Calu3 (cell line): ENCODE measurements at regions not wholly inside any gene's neighbourhood (a gene's known extent, or its start where the extent isn't known, plus 50 kb on each side); places are given as distances from the start of the nearest gene placed in this dataset.

ENCODE experiments used
- BruUV-seq: library from RNA; stranded (reverse); fragments of 400-500 nt; replicated peaks from 2 replicates; lab custom pipeline; 2021; lab: Mats Ljungman, UMichigan
- CTCF ChIA-PET: fragments of 300-600 bp; sonication (Branson Sonifier 250); formaldehyde crosslinking; loops from one replicate; lab custom pipeline; 2022; ENCODE audit warnings: antibody characterized with exemption; lab: Charles Lee
- DNase-seq: peaks from one replicate; pipeline ENCODE4 v3.0.0; 2022
- H3K27ac Mint-ChIP-seq: one replicate; pipeline ENCODE4 v1.8.0; 2022; ENCODE audit warnings: mixed read lengths; ENCODE audit not compliant: unreplicated experiment
- H3K27me3 Mint-ChIP-seq: one replicate; pipeline ENCODE4 v1.8.0; 2022; ENCODE audit warnings: mixed read lengths; ENCODE audit not compliant: unreplicated experiment
- H3K36me3 Mint-ChIP-seq: one replicate; pipeline ENCODE4 v1.8.0; 2022; ENCODE audit warnings: mild to moderate bottlenecking, moderate library complexity, mixed read lengths; ENCODE audit not compliant: insufficient read depth, unreplicated experiment
- H3K4me1 Mint-ChIP-seq: one replicate; pipeline ENCODE4 v1.8.0; 2022; ENCODE audit warnings: mild to moderate bottlenecking, low read depth, mixed read lengths; ENCODE audit not compliant: unreplicated experiment
- H3K4me3 Mint-ChIP-seq: one replicate; pipeline ENCODE4 v1.8.0; 2022; ENCODE audit warnings: mild to moderate bottlenecking, low read depth, moderate library complexity, mixed read lengths; ENCODE audit not compliant: unreplicated experiment
- H3K9me3 Mint-ChIP-seq: one replicate; pipeline ENCODE4 v1.8.0; 2022; ENCODE audit warnings: low read depth, mixed read lengths; ENCODE audit not compliant: unreplicated experiment
- intact Hi-C: fragments of 100-400 bp; cut with micrococcal nuclease; formaldehyde crosslinking; loops from one replicate; pipeline ENCODE4 v1.10.0; 2022; ENCODE audit not compliant: unreplicated experiment
- TF ChIP-seq, protein P1 (sequence below): fragments of 200-600 bp; IDR thresholded peaks from one replicate; pipeline ENCODE4 v1.8.0; 2022; ENCODE audit warnings: antibody characterized with exemption; ENCODE audit not compliant: unreplicated experiment

DNA sequence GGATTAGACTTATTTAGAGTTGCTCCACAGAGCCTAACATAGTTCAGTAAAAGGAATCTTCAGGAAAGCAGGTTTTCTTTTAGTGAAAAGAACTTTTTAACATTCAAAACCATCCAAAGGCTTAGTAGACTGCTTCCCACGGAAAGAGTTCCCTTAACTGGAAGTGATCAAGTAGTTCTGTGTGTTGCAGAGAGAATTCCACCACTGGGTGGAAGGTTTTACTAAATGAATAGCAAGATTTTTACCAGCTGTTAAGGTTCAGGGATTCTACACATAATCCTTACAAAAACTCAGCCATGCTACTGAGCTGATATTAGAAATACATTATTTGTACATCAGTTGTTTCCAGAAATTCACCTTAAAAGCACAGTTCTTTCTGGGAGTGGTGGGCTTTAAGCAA lies 119.7 kb downstream of the GDAP2 start:
- Mint-ChIP-seq H3K4me1 (no peaks in the 10 kb centered on the region), H3K9me3 (no peaks in the 10 kb centered on the region), H3K4me3 (no peak overlapping the region), H3K36me3 (no peaks in the 10 kb centered on the region), H3K27ac (no peak overlapping the region), H3K27me3 (peaks cover 23% of the 10 kb centered on the region)
- CTCF ChIA-PET, result no interaction called here
- BruUV-seq, result no TSS peak
- no peak for DNase-seq
- intact Hi-C loops, result loop anchor here (10.0 kb wide), 1 partner anchor 85 kb away; no protein-coding TSS in a partner anchor
- TF ChIP-seq, protein P1, sequence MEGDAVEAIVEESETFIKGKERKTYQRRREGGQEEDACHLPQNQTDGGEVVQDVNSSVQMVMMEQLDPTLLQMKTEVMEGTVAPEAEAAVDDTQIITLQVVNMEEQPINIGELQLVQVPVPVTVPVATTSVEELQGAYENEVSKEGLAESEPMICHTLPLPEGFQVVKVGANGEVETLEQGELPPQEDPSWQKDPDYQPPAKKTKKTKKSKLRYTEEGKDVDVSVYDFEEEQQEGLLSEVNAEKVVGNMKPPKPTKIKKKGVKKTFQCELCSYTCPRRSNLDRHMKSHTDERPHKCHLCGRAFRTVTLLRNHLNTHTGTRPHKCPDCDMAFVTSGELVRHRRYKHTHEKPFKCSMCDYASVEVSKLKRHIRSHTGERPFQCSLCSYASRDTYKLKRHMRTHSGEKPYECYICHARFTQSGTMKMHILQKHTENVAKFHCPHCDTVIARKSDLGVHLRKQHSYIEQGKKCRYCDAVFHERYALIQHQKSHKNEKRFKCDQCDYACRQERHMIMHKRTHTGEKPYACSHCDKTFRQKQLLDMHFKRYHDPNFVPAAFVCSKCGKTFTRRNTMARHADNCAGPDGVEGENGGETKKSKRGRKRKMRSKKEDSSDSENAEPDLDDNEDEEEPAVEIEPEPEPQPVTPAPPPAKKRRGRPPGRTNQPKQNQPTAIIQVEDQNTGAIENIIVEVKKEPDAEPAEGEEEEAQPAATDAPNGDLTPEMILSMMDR, result no peak

DNA sequence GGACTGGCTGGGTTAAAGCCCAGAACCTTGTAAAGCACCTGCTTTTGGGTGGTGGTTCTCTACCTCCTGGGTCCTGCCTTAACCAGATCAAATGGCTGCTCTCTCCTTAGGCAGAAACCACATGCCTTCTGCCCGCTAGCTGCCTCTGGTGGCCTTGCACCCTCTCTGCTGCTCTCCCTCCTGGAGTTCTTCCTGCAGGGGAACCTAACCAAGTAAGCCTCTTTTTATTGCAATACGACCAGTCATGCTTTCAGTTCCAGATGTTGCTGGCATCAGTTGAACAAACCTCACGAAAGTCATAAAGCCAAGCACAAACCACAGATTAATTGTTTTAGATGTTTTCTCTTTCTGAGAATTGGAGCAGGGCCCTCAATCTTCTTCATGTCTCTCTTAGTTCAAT lies 118.9 kb downstream of the GDAP2 start:
- TF ChIP-seq, protein P1, result no peak

DNA sequence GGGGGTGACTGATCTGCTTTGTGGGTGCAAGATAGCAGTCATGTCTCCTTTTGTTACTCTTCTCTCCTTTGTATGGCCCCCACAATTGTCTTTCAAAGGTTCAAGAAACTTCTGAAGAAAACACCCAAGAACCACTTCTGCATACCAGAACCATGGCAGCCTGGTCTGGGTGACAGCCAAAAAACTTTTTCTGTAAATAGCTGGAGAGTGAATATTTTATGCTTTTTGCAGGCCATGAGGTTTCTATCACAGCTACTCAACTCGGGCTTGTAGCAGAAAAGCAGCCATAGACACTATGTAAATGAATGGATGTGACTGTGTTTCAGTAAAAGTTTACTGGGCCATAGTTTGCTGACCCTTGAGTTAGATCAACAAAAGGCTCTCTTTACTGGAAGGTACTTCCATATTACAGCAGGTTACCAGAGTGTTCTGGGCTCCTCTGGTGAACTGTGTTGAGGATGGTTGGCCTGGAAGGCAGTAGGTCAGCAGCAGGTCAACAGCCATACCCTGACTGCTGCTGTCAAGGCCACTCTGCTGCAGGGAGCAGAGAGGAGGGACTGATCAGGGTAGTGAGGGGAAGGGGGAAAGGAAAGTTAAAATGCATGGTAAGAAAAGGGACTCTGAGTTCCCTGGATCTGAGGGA lies 116.4 kb downstream of the GDAP2 start:
- no peaks in the 10 kb centered on the region for H3K9me3 Mint-ChIP-seq
- no peaks in the 10 kb centered on the region for H3K4me1 Mint-ChIP-seq
- TF ChIP-seq, protein P1, result no peak
- no peaks in the 10 kb centered on the region for H3K36me3 Mint-ChIP-seq
- no peak overlapping the region for H3K4me3 Mint-ChIP-seq
- no peak overlapping the region for H3K27ac Mint-ChIP-seq
- no TSS peak for BruUV-seq
- intact Hi-C loops, result loop anchor here (10.0 kb wide), 1 partner anchor 82 kb away; no protein-coding TSS in a partner anchor
- CTCF ChIA-PET, result no interaction called here
- H3K27me3 Mint-ChIP-seq, result no peaks in the 10 kb centered on the region
- DNase-seq, result no peak

More for the DNA sequence above, 118.9 kb downstream of the GDAP2 start:
- no peak for DNase-seq
- Mint-ChIP-seq H3K27me3 (peaks cover 15% of the 10 kb centered on the region), H3K36me3 (no peaks in the 10 kb centered on the region), H3K4me3 (no peak overlapping the region), H3K4me1 (no peaks in the 10 kb centered on the region), H3K27ac (no peak overlapping the region), H3K9me3 (no peaks in the 10 kb centered on the region)
- CTCF ChIA-PET, result no interaction called here
- intact Hi-C loops, result loop anchor here (10.0 kb wide), 1 partner anchor 84 kb away; no protein-coding TSS in a partner anchor
- BruUV-seq, result no TSS peak
